IMR-90 (cell line): ENCODE measurements at regions not wholly inside any gene's neighbourhood (a gene's known extent, or its start where the extent isn't known, plus 50 kb on each side); places are given as distances from the start of the nearest gene placed in this dataset.

Experiments
- ATAC-seq: fragments of 200-7000 bp; cut with Tn5 transposase; 2 replicates; pipeline ENCODE4 v1.9.1; 2020; ENCODE audit warnings: low read depth, mild to moderate bottlenecking, moderate library complexity
- BruUV-seq: library from RNA; stranded (reverse); fragments of 400-500 nt; replicated peaks from 2 replicates; lab custom pipeline; 2021; lab: Mats Ljungman, UMichigan
- CTCF ChIA-PET: fragments of 300-600 bp; formaldehyde crosslinking; extraction: SDS; loops from one replicate; lab custom pipeline; 2021; ENCODE audit warnings: antibody characterized with exemption; lab: Yijun Ruan, JAX
- POLR2A ChIA-PET: fragments of 300-600 bp; sonication (Branson Sonifier 250); formaldehyde crosslinking; loops from one replicate; lab custom pipeline; 2022; ENCODE audit warnings: antibody characterized with exemption; ENCODE audit not compliant: unreplicated experiment; lab: Charles Lee
- DNase-seq: peaks from one replicate; pipeline ENCODE4 v3.0.0; 2013
- H2AFZ ChIP-seq: replicated peaks from 2 replicates; pipeline ENCODE3; 2013; ENCODE audit warnings: low read length, mild to moderate bottlenecking; ENCODE audit not compliant: poor library complexity
- H2AK5ac ChIP-seq: 2 replicates; pipeline ENCODE4 v1.6.1; 2013; ENCODE audit warnings: low read depth, low read length, inconsistent platforms
- H2AK9ac ChIP-seq: replicated peaks from 2 replicates; pipeline ENCODE3; 2013; ENCODE audit warnings: mild to moderate bottlenecking, low read depth, low read length, moderate library complexity; ENCODE audit not compliant: poor library complexity
- H2BK120ac ChIP-seq: 2 replicates; pipeline ENCODE4 v1.6.1; 2013; ENCODE audit warnings: low read depth, low read length, inconsistent platforms
- H2BK15ac ChIP-seq: 3 replicates; pipeline ENCODE4 v1.6.1; 2013; ENCODE audit warnings: low read depth, low read length, inconsistent platforms
- H2BK20ac ChIP-seq: 2 replicates; pipeline ENCODE4 v1.6.1; 2013; ENCODE audit warnings: low read depth, mild to moderate bottlenecking, inconsistent platforms, low read length, moderate library complexity
- H2BK5ac ChIP-seq: 2 replicates; pipeline ENCODE4 v1.6.1; 2013; ENCODE audit warnings: mild to moderate bottlenecking, low read depth, low read length, inconsistent platforms; ENCODE audit not compliant: poor library complexity, severe bottlenecking
- H3K14ac ChIP-seq: replicated peaks from 2 replicates; pipeline ENCODE4 v1.6.1; 2013; ENCODE audit warnings: low read depth, low read length, inconsistent platforms
- H3K18ac ChIP-seq: 2 replicates; pipeline ENCODE4 v1.6.1; 2013; ENCODE audit warnings: low read depth, low read length, control low read depth
- H3K23ac ChIP-seq: 2 replicates; pipeline ENCODE4 v1.6.1; 2013; ENCODE audit warnings: low read depth, low read length, inconsistent platforms
- H3K27ac ChIP-seq: 2 replicates; pipeline ENCODE4 v1.5.1; 2013; ENCODE audit warnings: mild to moderate bottlenecking, control low read depth, low read length; ENCODE audit not compliant: insufficient read depth
- H3K27me3 ChIP-seq: 2 replicates; pipeline ENCODE4 v1.6.1; 2013; ENCODE audit warnings: low read length; ENCODE audit not compliant: control insufficient read depth, insufficient read depth
- H3K36me3 ChIP-seq: 2 replicates; pipeline ENCODE4 v1.6.1; 2013; ENCODE audit warnings: low read length, mixed read lengths; ENCODE audit not compliant: control insufficient read depth, insufficient read depth
- H3K4ac ChIP-seq: 2 replicates; pipeline ENCODE4 v1.6.1; 2013; ENCODE audit warnings: low read depth, low read length, inconsistent platforms
- H3K4me1 ChIP-seq: 2 replicates; pipeline ENCODE4 v1.6.1; 2013; ENCODE audit warnings: low read length, mixed read lengths; ENCODE audit not compliant: control insufficient read depth, insufficient read depth
- H3K4me2 ChIP-seq: 2 replicates; pipeline ENCODE4 v1.6.1; 2013; ENCODE audit warnings: low read depth, mild to moderate bottlenecking, control low read depth, low read length, moderate library complexity
- H3K4me3 ChIP-seq: 2 replicates; pipeline ENCODE4 v1.5.1; 2013; ENCODE audit warnings: low read depth, mild to moderate bottlenecking, control low read depth, low read length, moderate library complexity; ENCODE audit not compliant: insufficient read depth
- H3K56ac ChIP-seq: 2 replicates; pipeline ENCODE4 v1.6.1; 2013; ENCODE audit warnings: low read length, inconsistent platforms; ENCODE audit not compliant: insufficient read depth; ENCODE audit errors: extremely low read depth
- H3K79me1 ChIP-seq, 2 experiments: 2 replicates each; pipeline ENCODE4 v1.6.1; 2013; ENCODE audit warnings: low read length in 2 of 2, inconsistent platforms in 1 of 2, low read depth in 1 of 2
- H3K9ac ChIP-seq: 2 replicates; pipeline ENCODE4 v1.6.1; 2013; ENCODE audit warnings: low read depth, low read length, control low read depth
- H3K9me1 ChIP-seq: 2 replicates; pipeline ENCODE4 v1.6.1; 2013; ENCODE audit warnings: low read length, inconsistent platforms; ENCODE audit not compliant: insufficient read depth
- H3K9me3 ChIP-seq: 2 replicates; pipeline ENCODE4 v1.6.1; 2013; ENCODE audit warnings: low read length; ENCODE audit not compliant: control insufficient read depth, insufficient read depth
- H4K20me1 ChIP-seq: 2 replicates; pipeline ENCODE4 v1.6.1; 2013; ENCODE audit warnings: low read length, inconsistent platforms; ENCODE audit not compliant: insufficient read depth
- H4K5ac ChIP-seq: 2 replicates; pipeline ENCODE4 v1.6.1; 2013; ENCODE audit warnings: mild to moderate bottlenecking, low read depth, low read length, control low read depth
- H4K8ac ChIP-seq, 2 experiments: 2 replicates each; pipeline ENCODE4 v1.6.1; 2013; ENCODE audit warnings: low read depth in 2 of 2, low read length in 2 of 2, control low read depth in 1 of 2, inconsistent platforms in 1 of 2
- H4K91ac ChIP-seq: 2 replicates; pipeline ENCODE4 v1.6.1; 2013; ENCODE audit warnings: low read depth, low read length, inconsistent platforms; ENCODE audit not compliant: insufficient read depth
- BHLHE40 ChIP-seq: fragments of 150-350 bp; IDR thresholded peaks from 2 replicates; pipeline ENCODE4 v1.6.1; 2016; ENCODE audit warnings: mild to moderate bottlenecking, low read depth, low read length
- CEBPB ChIP-seq: IDR thresholded peaks from 2 replicates; pipeline ENCODE4 v1.6.1; 2012; ENCODE audit warnings: low read depth, low read length, improper control_type of control experiment
- CTCF ChIP-seq: conservative IDR thresholded peaks from 2 replicates; pipeline ENCODE4 v1.5.1; 2012; ENCODE audit warnings: mild to moderate bottlenecking, low read depth, low read length, improper control_type of control experiment
- ELK1 ChIP-seq: fragments of 150-350 bp; IDR thresholded peaks from 2 replicates; pipeline ENCODE4 v1.6.1; 2016; ENCODE audit warnings: low read depth, mild to moderate bottlenecking, low read length, moderate library complexity, borderline replicate concordance
- MAFK ChIP-seq: IDR thresholded peaks from 2 replicates; pipeline ENCODE4 v1.6.1; 2012; ENCODE audit warnings: low read depth, low read length, improper control_type of control experiment
- MAZ ChIP-seq: IDR thresholded peaks from 2 replicates; pipeline ENCODE4 v1.6.1; 2012; ENCODE audit warnings: low read depth, mild to moderate bottlenecking, low read length, improper control_type of control experiment, moderate library complexity, borderline replicate concordance
- MXI1 ChIP-seq: IDR thresholded peaks from 2 replicates; pipeline ENCODE4 v1.6.1; 2012; ENCODE audit warnings: low read depth, mild to moderate bottlenecking, low read length, moderate library complexity, borderline replicate concordance
- NFE2L2 ChIP-seq: fragments of 150-350 bp; IDR thresholded peaks from 2 replicates; pipeline ENCODE4 v1.6.1; 2016; ENCODE audit warnings: low read depth, mild to moderate bottlenecking, low read length
- RCOR1 ChIP-seq: IDR thresholded peaks from 2 replicates; pipeline ENCODE4 v1.6.1; 2012; ENCODE audit warnings: mild to moderate bottlenecking, low read length, improper control_type of control experiment; ENCODE audit not compliant: insufficient replicate concordance
- RFX5 ChIP-seq: IDR thresholded peaks from 2 replicates; pipeline ENCODE4 v1.8.0; 2012; ENCODE audit warnings: low read depth, mild to moderate bottlenecking, low read length, moderate library complexity
- SMC3 ChIP-seq: fragments of 150-350 bp; IDR thresholded peaks from 2 replicates; pipeline ENCODE4 v1.6.1; 2016; ENCODE audit warnings: low read depth, mild to moderate bottlenecking, antibody characterized with exemption, low read length, moderate library complexity
- WGBS, 2 experiments: methylation state at CpG; one replicate each; pipeline versions ENCODE4 v1.1.5 to v1.1.7; 2013; ENCODE audit warnings: missing lambda C conversion rate in 2 of 2; ENCODE audit not compliant: insufficient read length in 1 of 2; ENCODE audit errors: extremely low coverage in 2 of 2; 5-methylcytosine and 5-hydroxymethylcytosine counted together
- dilution Hi-C: fragments of 300-500 bp; cut with HindIII; formaldehyde crosslinking; loops from one replicate; pipeline ENCODE4 v1.14.3; 2018; ENCODE audit warnings: low sequenced_read_pairs; ENCODE audit not compliant: unreplicated experiment
- in situ Hi-C: fragments of 300-500 bp; cut with MboI; formaldehyde crosslinking; loops from 3 replicates; pipeline ENCODE4 v1.14.3; 2019; ENCODE audit warnings: low sequenced_read_pairs, inconsistent platforms, mixed read lengths
- intact Hi-C: fragments of 100-400 bp; cut with micrococcal nuclease; formaldehyde crosslinking; loops from 2 replicates; pipeline ENCODE4 v1.10.0; 2022

- no TSS peak for BruUV-seq
- CTCF ChIA-PET: no interaction called here
- no peaks in the 10 kb centered on the region for H3K9me3 ChIP-seq
- no peak overlapping the region for H3K56ac ChIP-seq
- in situ Hi-C loops (loop anchor here (25.0 kb wide), 1 partner anchor 758 kb away; no protein-coding TSS in a partner anchor), intact Hi-C loops (no loop called here), dilution Hi-C loops (no loop called here)
- POLR2A ChIA-PET: no interaction called here
- no peak overlapping the region for H4K91ac ChIP-seq
- H3K23ac ChIP-seq: no peak overlapping the region
- H3K27ac ChIP-seq: no peak overlapping the region
- H4K20me1 ChIP-seq: no peaks in the 10 kb centered on the region
- no peak overlapping the region for H2BK5ac ChIP-seq
- H2BK15ac ChIP-seq: no peak overlapping the region
- no peak overlapping the region for H4K5ac ChIP-seq
- TF ChIP-seq MXI1 (no peak), MAFK (no peak), RFX5 (no peak), MAZ (no peak), RCOR1 (no peak), CEBPB (no peak), SMC3 (no peak), NFE2L2 (no peak), ELK1 (no peak), CTCF (no peak), BHLHE40 (no peak)
- H3K4me2 ChIP-seq: no peak overlapping the region
- no peaks in the 10 kb centered on the region for H3K4me1 ChIP-seq
- H3K79me1 ChIP-seq: no peaks in the 10 kb centered on the region
- DNase-seq: no peak
- no peak overlapping the region for H3K9ac ChIP-seq
- no peak overlapping the region for H2AK5ac ChIP-seq
- no peak overlapping the region for H4K8ac ChIP-seq
- no peak overlapping the region for H3K4ac ChIP-seq
- H2AFZ ChIP-seq: no peak overlapping the region
- no peaks in the 10 kb centered on the region for H3K36me3 ChIP-seq
- H2BK120ac ChIP-seq: no peak overlapping the region
- no peaks in the 10 kb centered on the region for H3K9me1 ChIP-seq
- WGBS, 2 experiments: 62% methylated on average over 7 of the region's 7 CpGs; no CpG with 5 or more reads in 1 of the 2 experiments
- no peak overlapping the region for H3K14ac ChIP-seq
- ATAC-seq: no peak
- no peak overlapping the region for H2BK20ac ChIP-seq
- H2AK9ac ChIP-seq: no peak overlapping the region
- H3K4me3 ChIP-seq: no peak overlapping the region
- H3K18ac ChIP-seq: no peak overlapping the region
- H3K27me3 ChIP-seq: no peaks in the 10 kb centered on the region
Measured at GRCh38 chr19:29879655-29879974, 62.4 kb upstream of the URI1 start.
